PC-3 (cell line): ENCODE measurements at regions not wholly inside any gene's neighbourhood (a gene's known extent, or its start where the extent isn't known, plus 50 kb on each side); places are given as distances from the start of the nearest gene placed in this dataset.

ENCODE experiments used
- ATAC-seq: fragments of 200-7000 bp; cut with Tn5 transposase; 2 replicates; pipeline ENCODE4 v1.9.1; 2020; ENCODE audit warnings: mild to moderate bottlenecking, moderate library complexity
- BruUV-seq: library from RNA; stranded (reverse); fragments of 400-500 nt; replicated peaks from 2 replicates; lab custom pipeline; 2021; lab: Mats Ljungman, UMichigan
- CTCF ChIA-PET: fragments of 300-600 bp; sonication (Branson Sonifier 250); formaldehyde crosslinking; loops from one replicate; lab custom pipeline; 2022; ENCODE audit warnings: antibody characterized with exemption; lab: Charles Lee
- POLR2A ChIA-PET: fragments of 300-600 bp; sonication (Branson Sonifier 250); formaldehyde crosslinking; loops from one replicate; lab custom pipeline; 2022; ENCODE audit warnings: antibody characterized with exemption; ENCODE audit not compliant: unreplicated experiment; lab: Charles Lee
- DNase-seq: peaks from one replicate; pipeline ENCODE4 v3.0.0-alpha.2; 2015
- H2AFZ ChIP-seq: fragments of 300-600 bp; sonication (generic); 2 replicates; pipeline ENCODE4 v1.6.0; 2016; ENCODE audit warnings: antibody characterized with exemption, low read length
- H3F3A ChIP-seq: fragments of 300-600 bp; sonication (generic); one replicate; pipeline ENCODE4 v1.6.0; 2017; ENCODE audit warnings: antibody characterized with exemption, low read length, control low read depth, mild to moderate bottlenecking; ENCODE audit not compliant: unreplicated experiment
- H3K27ac ChIP-seq: fragments of 300-600 bp; sonication (generic); 2 replicates; pipeline ENCODE4 v1.5.1; 2016; ENCODE audit warnings: mild to moderate bottlenecking, low read length
- H3K27me3 ChIP-seq: fragments of 300-600 bp; sonication (generic); 2 replicates; pipeline ENCODE4 v1.6.1; 2016; ENCODE audit warnings: low read length, mixed read lengths
- H3K36me3 ChIP-seq: fragments of 300-600 bp; sonication (generic); 2 replicates; pipeline ENCODE4 v1.6.1; 2016; ENCODE audit warnings: low read depth, mixed run types, low read length, mixed read lengths
- H3K4me1 ChIP-seq: fragments of 300-600 bp; sonication (generic); 2 replicates; pipeline ENCODE4 v1.5.1; 2016; ENCODE audit warnings: low read length; ENCODE audit not compliant: insufficient read depth
- H3K4me2 ChIP-seq: fragments of 300-600 bp; sonication (generic); 2 replicates; pipeline ENCODE4 v1.6.0; 2016; ENCODE audit warnings: low read length
- H3K4me3 ChIP-seq: fragments of 300-600 bp; sonication (generic); 2 replicates; pipeline ENCODE4 v1.5.1; 2016; ENCODE audit warnings: mild to moderate bottlenecking, low read length, mixed read lengths
- H3K79me2 ChIP-seq: fragments of 300-600 bp; sonication (generic); 2 replicates; pipeline ENCODE4 v1.6.1; 2017; ENCODE audit warnings: low read length, mixed read lengths
- H3K9ac ChIP-seq: fragments of 300-600 bp; sonication (generic); 2 replicates; pipeline ENCODE4 v1.6.0; 2016; ENCODE audit warnings: mild to moderate bottlenecking, low read length
- H3K9me2 ChIP-seq: fragments of 300-600 bp; sonication (generic); replicated peaks from 2 replicates; pipeline ENCODE4 v1.6.1; 2016; ENCODE audit warnings: mixed run types, low read length, mixed read lengths
- H3K9me3 ChIP-seq: fragments of 300-600 bp; sonication (generic); 2 replicates; pipeline ENCODE4 v1.6.1; 2016; ENCODE audit warnings: low read length, mixed read lengths
- H4K20me1 ChIP-seq: fragments of 300-600 bp; sonication (generic); 2 replicates; pipeline ENCODE4 v1.6.1; 2016; ENCODE audit warnings: low read length, mixed read lengths
- EZH2 ChIP-seq: fragments of 300-600 bp; sonication (generic); IDR thresholded peaks from one replicate; pipeline ENCODE4 v1.6.1; 2017; ENCODE audit warnings: antibody characterized with exemption, mild to moderate bottlenecking, low read length; ENCODE audit not compliant: unreplicated experiment
- EZH2phosphoT487 ChIP-seq: fragments of 300-600 bp; sonication (generic); IDR thresholded peaks from 2 replicates; pipeline ENCODE4 v1.6.1; 2018; ENCODE audit warnings: mild to moderate bottlenecking, antibody characterized with exemption, low read length, borderline replicate concordance
- intact Hi-C: fragments of 100-400 bp; cut with micrococcal nuclease; formaldehyde crosslinking; loops from 2 replicates; pipeline ENCODE4 v1.9.0; 2023
- TF ChIP-seq, protein P1 (sequence below): fragments of 300-600 bp; sonication (generic); conservative IDR thresholded peaks from 2 replicates; pipeline ENCODE4 v1.5.1; 2017; ENCODE audit warnings: antibody characterized with exemption, low read depth, mild to moderate bottlenecking, low read length

DNA sequence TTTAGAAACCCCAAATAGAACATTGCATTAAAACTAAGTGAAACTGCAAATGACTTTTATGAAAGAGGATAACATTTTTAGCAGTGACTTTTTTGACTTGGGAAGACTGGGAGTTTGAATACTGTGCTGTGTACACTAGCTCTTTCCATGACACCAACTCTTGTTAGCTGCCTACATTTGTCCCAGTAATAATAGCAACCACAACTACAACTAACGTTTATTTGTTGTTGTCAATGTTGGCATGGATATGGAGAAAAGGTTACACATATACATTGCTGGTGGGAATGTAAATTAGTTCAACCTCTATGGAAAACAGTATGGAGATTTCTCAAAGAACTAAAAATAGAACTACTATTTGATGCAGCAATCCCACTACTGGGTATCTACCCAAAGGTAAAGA, 329.6 kb upstream of the ADAMTS9 start:
- Histone ChIP-seq H3K27ac (no peak overlapping the region), H3K4me3 (no peak overlapping the region), H3K4me2 (no peak overlapping the region), H3F3A (no peaks in the 10 kb centered on the region), H2AFZ (no peak overlapping the region), H3K9me2 (no peaks in the 10 kb centered on the region), H3K79me2 (no peaks in the 10 kb centered on the region), H3K27me3 (no peaks in the 10 kb centered on the region), H3K4me1 (no peaks in the 10 kb centered on the region), H3K9me3 (no peaks in the 10 kb centered on the region), H3K36me3 (no peaks in the 10 kb centered on the region), H4K20me1 (no peaks in the 10 kb centered on the region), H3K9ac (no peak overlapping the region)
- ChIA-PET CTCF (no interaction called here), POLR2A (no interaction called here)
- ATAC-seq, result no peak
- no TSS peak for BruUV-seq
- no peak for DNase-seq
- no peak for TF ChIP-seq EZH2phosphoT487
- no peak for TF ChIP-seq EZH2
- TF ChIP-seq, protein P1, sequence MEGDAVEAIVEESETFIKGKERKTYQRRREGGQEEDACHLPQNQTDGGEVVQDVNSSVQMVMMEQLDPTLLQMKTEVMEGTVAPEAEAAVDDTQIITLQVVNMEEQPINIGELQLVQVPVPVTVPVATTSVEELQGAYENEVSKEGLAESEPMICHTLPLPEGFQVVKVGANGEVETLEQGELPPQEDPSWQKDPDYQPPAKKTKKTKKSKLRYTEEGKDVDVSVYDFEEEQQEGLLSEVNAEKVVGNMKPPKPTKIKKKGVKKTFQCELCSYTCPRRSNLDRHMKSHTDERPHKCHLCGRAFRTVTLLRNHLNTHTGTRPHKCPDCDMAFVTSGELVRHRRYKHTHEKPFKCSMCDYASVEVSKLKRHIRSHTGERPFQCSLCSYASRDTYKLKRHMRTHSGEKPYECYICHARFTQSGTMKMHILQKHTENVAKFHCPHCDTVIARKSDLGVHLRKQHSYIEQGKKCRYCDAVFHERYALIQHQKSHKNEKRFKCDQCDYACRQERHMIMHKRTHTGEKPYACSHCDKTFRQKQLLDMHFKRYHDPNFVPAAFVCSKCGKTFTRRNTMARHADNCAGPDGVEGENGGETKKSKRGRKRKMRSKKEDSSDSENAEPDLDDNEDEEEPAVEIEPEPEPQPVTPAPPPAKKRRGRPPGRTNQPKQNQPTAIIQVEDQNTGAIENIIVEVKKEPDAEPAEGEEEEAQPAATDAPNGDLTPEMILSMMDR, result no peak
- intact Hi-C loops, result no loop called here

DNA sequence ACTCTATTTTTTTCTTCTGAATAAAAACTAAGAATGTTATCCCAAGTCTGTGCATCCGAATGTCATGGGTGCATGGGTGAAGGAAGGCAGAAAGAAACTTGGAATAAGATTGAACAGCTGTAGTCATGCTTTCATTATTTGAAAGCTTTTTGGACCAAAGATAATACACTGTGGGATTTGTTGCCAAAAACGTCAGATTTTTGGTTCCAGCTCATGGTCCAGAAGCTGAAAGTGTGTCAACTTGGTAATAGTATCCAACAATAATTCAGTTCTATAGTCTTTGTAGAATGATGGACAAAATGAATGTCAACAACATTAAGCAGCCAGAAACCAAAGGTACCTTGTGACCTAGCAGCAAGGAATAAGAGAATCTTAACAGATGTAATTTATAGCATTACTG, 327.9 kb upstream of the ADAMTS9 start:
- no peak for TF ChIP-seq EZH2
- TF ChIP-seq EZH2phosphoT487, result no peak
- intact Hi-C loops, result no loop called here
- POLR2A ChIA-PET, result no interaction called here
- Histone ChIP-seq H3K27me3 (no peaks in the 10 kb centered on the region), H3K27ac (no peak overlapping the region), H3K4me2 (no peak overlapping the region), H3K9me2 (no peaks in the 10 kb centered on the region), H3F3A (no peaks in the 10 kb centered on the region), H3K9ac (no peak overlapping the region), H3K4me1 (no peaks in the 10 kb centered on the region), H3K36me3 (no peaks in the 10 kb centered on the region), H2AFZ (no peak overlapping the region), H4K20me1 (no peaks in the 10 kb centered on the region), H3K79me2 (no peaks in the 10 kb centered on the region), H3K9me3 (no peaks in the 10 kb centered on the region), H3K4me3 (no peak overlapping the region)
- CTCF ChIA-PET, result no interaction called here
- ATAC-seq (no peak), DNase-seq (no peak)
- BruUV-seq, result no TSS peak

DNA sequence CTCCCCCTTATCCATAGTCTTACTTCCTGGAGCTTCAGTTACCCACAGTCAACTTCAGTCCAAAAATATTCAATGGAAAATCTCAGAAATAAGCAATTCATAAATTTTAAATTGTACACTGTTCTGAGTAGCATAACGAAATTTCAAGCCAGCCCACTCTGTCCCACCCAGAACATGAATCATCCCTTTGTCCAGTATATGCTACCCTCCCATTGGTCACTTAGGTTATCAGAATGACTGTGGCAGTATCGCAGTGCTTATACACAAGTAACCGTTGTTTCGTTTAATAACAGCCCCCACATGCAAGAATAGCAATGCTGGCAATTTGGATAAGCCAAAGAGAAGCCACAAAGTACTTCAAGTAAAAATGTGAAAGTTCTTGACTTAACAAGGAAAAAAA, 325.3 kb upstream of the ADAMTS9 start:
- TF ChIP-seq, protein P1, result no peak
- TF ChIP-seq EZH2 (no peak), EZH2phosphoT487 (no peak)
- Histone ChIP-seq H3K4me2 (no peak overlapping the region), H3K9me3 (no peaks in the 10 kb centered on the region), H3K27me3 (no peaks in the 10 kb centered on the region), H3K36me3 (no peaks in the 10 kb centered on the region), H4K20me1 (no peaks in the 10 kb centered on the region), H3K9me2 (no peaks in the 10 kb centered on the region), H2AFZ (no peak overlapping the region), H3K4me3 (no peak overlapping the region), H3K27ac (no peak overlapping the region), H3F3A (no peaks in the 10 kb centered on the region), H3K9ac (no peak overlapping the region), H3K4me1 (no peaks in the 10 kb centered on the region), H3K79me2 (no peaks in the 10 kb centered on the region)
- BruUV-seq, result no TSS peak
- intact Hi-C loops, result no loop called here
- ChIA-PET CTCF (no interaction called here), POLR2A (no interaction called here)
- no peak for DNase-seq
- no peak for ATAC-seq
